ENCODE measurements at regions not wholly inside any gene's neighbourhood (a gene's known extent, or its start where the extent isn't known, plus 50 kb on each side); places are given as distances from the start of the nearest gene placed in this dataset.
"Not testable (repeated sequence)": the region's sequence is repeated elsewhere in the genome, so short reads cannot be mapped to it uniquely, and the experiment has no call there.

- TF ChIP-seq E4F1 (IDR thresholded peaks at IDR 0.05; ENCODE audit: borderline replicate concordance, partially characterized antibody) (no peak), GATAD2B (conservative IDR thresholded peaks at IDR 0.05; ENCODE audit: low read depth) (no peak), SREBF1 (IDR thresholded peaks at IDR 0.05; ENCODE audit: low read length) (no peak), BCL11A (IDR thresholded peaks at IDR 0.05; ENCODE audit: low read depth, low read length) (no peak), RELA (IDR thresholded peaks at IDR 0.05; ENCODE audit: borderline replicate concordance, partially characterized antibody) (no peak)
Measured at GRCh38 chr10:131371571-131371970, 60.0 kb upstream of the TCERG1L start (continued).

GRCh38 chr10:131381576-131381975, 70.1 kb upstream of the TCERG1L start:
- H3K9me3 ChIP-seq (replicated peaks; ENCODE audit: control insufficient read depth, insufficient read depth, low read length) = no peaks in the 10 kb centered on the region
- no peak overlapping the region for H2AFZ ChIP-seq (ENCODE audit: control insufficient read depth, low read depth, low read length)
- ChIA-PET CTCF (no interaction called here), POLR2A (no interaction called here), RAD21 (ENCODE audit: unreplicated experiment) (no interaction called here), SMC1A (ENCODE audit: uncharacterized antibody, unreplicated experiment) (no interaction called here)
- BruUV-seq (replicated peaks) = no TSS peak
- H3K4me3 ChIP-seq = no peak overlapping the region
- no peaks in the 10 kb centered on the region for H3K27me3 ChIP-seq (replicated peaks in 1 of 2; ENCODE audit: control insufficient read depth in 2 of 2, insufficient read depth in 2 of 2, low read length in 1 of 2)
- FAIRE-seq = no peak
- in situ Hi-C loops (cut with MboI) = no loop called here
- intact Hi-C loops (cut with micrococcal nuclease; ENCODE audit: unreplicated experiment) = no loop called here
- TF ChIP-seq CBX5 (IDR thresholded peaks at IDR 0.05; ENCODE audit: low read depth) (no peak), MEF2B (IDR thresholded peaks at IDR 0.05; ENCODE audit: partially characterized antibody, poor library complexity, severe bottlenecking) (no peak), GABPA (IDR thresholded peaks at IDR 0.05; ENCODE audit: low read depth) (no peak)
- H3K9ac ChIP-seq (ENCODE audit: control insufficient read depth, insufficient read depth, low read length) = no peak overlapping the region
- H3K27ac ChIP-seq (ENCODE audit: control insufficient read depth, insufficient read depth) = no peak overlapping the region
- WGBS (ENCODE audit: insufficient coverage, insufficient replicate concordance, low lambda C conversion rate, missing lambda C conversion rate) = 61% methylated on average over 12 of the region's 13 CpGs
- no peaks in the 10 kb centered on the region for H3K36me3 ChIP-seq (ENCODE audit: control insufficient read depth in 2 of 2, insufficient read depth in 2 of 2, low read length in 1 of 2)
- no peak overlapping the region for H3K4me2 ChIP-seq (ENCODE audit: control insufficient read depth, insufficient read depth)
- no peak for ATAC-seq
- DNase-seq (ENCODE audit: low read depth, low spot score) = no peak
- H3K4me1 ChIP-seq (ENCODE audit: control insufficient read depth, insufficient read depth, low read length) = no peaks in the 10 kb centered on the region
- H4K20me1 ChIP-seq (ENCODE audit: control insufficient read depth, insufficient read depth) = no peaks in the 10 kb centered on the region
- H3K79me2 ChIP-seq (ENCODE audit: control insufficient read depth, insufficient read depth, low read length) = no peaks in the 10 kb centered on the region

- ATAC-seq; H3K27ac ChIP-seq (ENCODE audit: control insufficient read depth, insufficient read depth); H3K9me3 ChIP-seq (replicated peaks; ENCODE audit: control insufficient read depth, insufficient read depth, low read length); H3K4me3 ChIP-seq; RAD21 ChIA-PET (ENCODE audit: unreplicated experiment); H4K20me1 ChIP-seq (ENCODE audit: control insufficient read depth, insufficient read depth); CTCF ChIA-PET; in situ Hi-C loops (cut with MboI); H3K4me1 ChIP-seq (ENCODE audit: control insufficient read depth, insufficient read depth, low read length); H3K36me3 ChIP-seq (ENCODE audit: control insufficient read depth in 2 of 2, insufficient read depth in 2 of 2, low read length in 1 of 2); H3K4me2 ChIP-seq (ENCODE audit: control insufficient read depth, insufficient read depth); H3K9ac ChIP-seq (ENCODE audit: control insufficient read depth, insufficient read depth, low read length); intact Hi-C loops (cut with micrococcal nuclease; ENCODE audit: unreplicated experiment); H3K27me3 ChIP-seq (replicated peaks in 1 of 2; ENCODE audit: control insufficient read depth in 2 of 2, insufficient read depth in 2 of 2, low read length in 1 of 2); SMC1A ChIA-PET (ENCODE audit: uncharacterized antibody, unreplicated experiment); BruUV-seq (replicated peaks); DNase-seq (ENCODE audit: low read depth, low spot score); H3K79me2 ChIP-seq (ENCODE audit: control insufficient read depth, insufficient read depth, low read length); FAIRE-seq; H2AFZ ChIP-seq (ENCODE audit: control insufficient read depth, low read depth, low read length); POLR2A ChIA-PET: not testable (repeated sequence)
- 24% methylated on average over 8 of the region's 9 CpGs for WGBS (ENCODE audit: insufficient coverage, insufficient replicate concordance, low lambda C conversion rate, missing lambda C conversion rate)
Measured at GRCh38 chr10:131385161-131385872, 73.8 kb upstream of the TCERG1L start.
